ENCODE measurements at regions not wholly inside any gene's neighbourhood (a gene's known extent, or its start where the extent isn't known, plus 50 kb on each side); places are given as distances from the start of the nearest gene placed in this dataset.

DNA sequence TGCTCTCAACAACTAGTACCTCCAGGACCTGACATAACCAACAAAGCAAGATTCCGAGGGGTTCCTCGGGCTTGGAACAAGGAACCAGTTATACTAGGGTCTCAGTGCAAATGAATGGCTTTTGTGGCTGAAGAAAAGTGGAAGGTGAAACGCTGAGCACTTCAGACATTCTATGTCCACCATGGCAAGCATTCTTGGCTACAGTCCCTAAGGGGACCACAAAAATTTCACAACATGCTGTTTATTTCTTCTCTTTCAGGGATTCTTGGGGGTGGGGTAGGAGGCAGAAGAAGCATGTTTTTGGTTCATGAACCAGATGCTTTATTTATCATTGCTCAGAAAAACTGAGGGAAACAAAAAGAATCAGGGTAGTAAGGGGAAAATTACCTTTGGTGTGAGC, 479.9 kb upstream of the CDH11 start:
- no peak overlapping the region for H3K27ac ChIP-seq (ENCODE audit: poor library complexity, severe bottlenecking)
- no peak for ATAC-seq (ENCODE audit: low read depth)
- H3K27me3 ChIP-seq (ENCODE audit: insufficient read depth, poor library complexity, severe bottlenecking): no peaks in the 10 kb centered on the region
- no peak overlapping the region for H3K4me3 ChIP-seq (ENCODE audit: severe bottlenecking)
- no peaks in the 10 kb centered on the region for H3K36me3 ChIP-seq (ENCODE audit: low read depth)
- H3K9me3 ChIP-seq (ENCODE audit: severe bottlenecking): no peaks in the 10 kb centered on the region
- TF ChIP-seq, protein P1, sequence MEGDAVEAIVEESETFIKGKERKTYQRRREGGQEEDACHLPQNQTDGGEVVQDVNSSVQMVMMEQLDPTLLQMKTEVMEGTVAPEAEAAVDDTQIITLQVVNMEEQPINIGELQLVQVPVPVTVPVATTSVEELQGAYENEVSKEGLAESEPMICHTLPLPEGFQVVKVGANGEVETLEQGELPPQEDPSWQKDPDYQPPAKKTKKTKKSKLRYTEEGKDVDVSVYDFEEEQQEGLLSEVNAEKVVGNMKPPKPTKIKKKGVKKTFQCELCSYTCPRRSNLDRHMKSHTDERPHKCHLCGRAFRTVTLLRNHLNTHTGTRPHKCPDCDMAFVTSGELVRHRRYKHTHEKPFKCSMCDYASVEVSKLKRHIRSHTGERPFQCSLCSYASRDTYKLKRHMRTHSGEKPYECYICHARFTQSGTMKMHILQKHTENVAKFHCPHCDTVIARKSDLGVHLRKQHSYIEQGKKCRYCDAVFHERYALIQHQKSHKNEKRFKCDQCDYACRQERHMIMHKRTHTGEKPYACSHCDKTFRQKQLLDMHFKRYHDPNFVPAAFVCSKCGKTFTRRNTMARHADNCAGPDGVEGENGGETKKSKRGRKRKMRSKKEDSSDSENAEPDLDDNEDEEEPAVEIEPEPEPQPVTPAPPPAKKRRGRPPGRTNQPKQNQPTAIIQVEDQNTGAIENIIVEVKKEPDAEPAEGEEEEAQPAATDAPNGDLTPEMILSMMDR (IDR thresholded peaks at IDR 0.05; ENCODE audit: poor library complexity, severe bottlenecking): no peak
- no peaks in the 10 kb centered on the region for H3K4me1 ChIP-seq (ENCODE audit: insufficient read depth, poor library complexity, severe bottlenecking)
- no peak for DNase-seq (ENCODE audit: low spot score)

GRCh38 chr16:65600629-65601028, 478.8 kb upstream of the CDH11 start:
- Histone ChIP-seq H3K9me3 (ENCODE audit: severe bottlenecking) (no peaks in the 10 kb centered on the region), H3K4me1 (ENCODE audit: insufficient read depth, poor library complexity, severe bottlenecking) (no peaks in the 10 kb centered on the region), H3K36me3 (ENCODE audit: low read depth) (no peaks in the 10 kb centered on the region), H3K27ac (ENCODE audit: poor library complexity, severe bottlenecking) (no peak overlapping the region), H3K27me3 (ENCODE audit: insufficient read depth, poor library complexity, severe bottlenecking) (no peaks in the 10 kb centered on the region), H3K4me3 (ENCODE audit: severe bottlenecking) (no peak overlapping the region)
- TF ChIP-seq, protein P1 (IDR thresholded peaks at IDR 0.05; ENCODE audit: poor library complexity, severe bottlenecking): no peak
- DNase-seq (ENCODE audit: low spot score) (no peak), ATAC-seq (ENCODE audit: low read depth) (no peak)

GRCh38 chr16:65600046-65600445, 478.2 kb upstream of the CDH11 start:
- Histone ChIP-seq H3K4me1 (ENCODE audit: insufficient read depth, poor library complexity, severe bottlenecking) (no peaks in the 10 kb centered on the region), H3K27ac (ENCODE audit: poor library complexity, severe bottlenecking) (no peak overlapping the region), H3K27me3 (ENCODE audit: insufficient read depth, poor library complexity, severe bottlenecking) (no peaks in the 10 kb centered on the region), H3K36me3 (ENCODE audit: low read depth) (no peaks in the 10 kb centered on the region), H3K9me3 (ENCODE audit: severe bottlenecking) (no peaks in the 10 kb centered on the region), H3K4me3 (ENCODE audit: severe bottlenecking) (no peak overlapping the region)
- TF ChIP-seq, protein P1 (IDR thresholded peaks at IDR 0.05; ENCODE audit: poor library complexity, severe bottlenecking): no peak
- no peak for ATAC-seq (ENCODE audit: low read depth)
- no peak for DNase-seq (ENCODE audit: low spot score)

- Histone ChIP-seq H3K27me3 (ENCODE audit: insufficient read depth, poor library complexity, severe bottlenecking) (no peaks in the 10 kb centered on the region), H3K4me1 (ENCODE audit: insufficient read depth, poor library complexity, severe bottlenecking) (no peaks in the 10 kb centered on the region), H3K4me3 (ENCODE audit: severe bottlenecking) (no peak overlapping the region), H3K9me3 (ENCODE audit: severe bottlenecking) (no peaks in the 10 kb centered on the region), H3K36me3 (ENCODE audit: low read depth) (no peaks in the 10 kb centered on the region), H3K27ac (ENCODE audit: poor library complexity, severe bottlenecking) (no peak overlapping the region)
- no peak for DNase-seq (ENCODE audit: low spot score)
- TF ChIP-seq, protein P1 (IDR thresholded peaks at IDR 0.05; ENCODE audit: poor library complexity, severe bottlenecking): no peak
- ATAC-seq (ENCODE audit: low read depth): no peak
These were observed 476.8 kb upstream of the CDH11 start for GRCh38 chr16:65598621-65599020.

- ATAC-seq (ENCODE audit: low read depth): no peak
- Histone ChIP-seq H3K27ac (ENCODE audit: poor library complexity, severe bottlenecking) (no peak overlapping the region), H3K36me3 (ENCODE audit: low read depth) (no peaks in the 10 kb centered on the region), H3K27me3 (ENCODE audit: insufficient read depth, poor library complexity, severe bottlenecking) (no peaks in the 10 kb centered on the region), H3K4me1 (ENCODE audit: insufficient read depth, poor library complexity, severe bottlenecking) (no peaks in the 10 kb centered on the region), H3K4me3 (ENCODE audit: severe bottlenecking) (no peak overlapping the region), H3K9me3 (ENCODE audit: severe bottlenecking) (no peaks in the 10 kb centered on the region)
- TF ChIP-seq, protein P1 (IDR thresholded peaks at IDR 0.05; ENCODE audit: poor library complexity, severe bottlenecking): no peak
- no peak for DNase-seq (ENCODE audit: low spot score)
These were observed 461.6 kb upstream of the CDH11 start for GRCh38 chr16:65583498-65583897.
